Putamen (tissue), 1 donor: ENCODE measurements at regions not wholly inside any gene's neighbourhood (a gene's known extent, or its start where the extent isn't known, plus 50 kb on each side); places are given as distances from the start of the nearest gene placed in this dataset.
"Not testable (repeated sequence)": the region's sequence is repeated elsewhere in the genome, so short reads cannot be mapped to it uniquely, and the experiment has no call there.

Experiments used
- DNase-seq: peaks from one replicate; pipeline ENCODE4 v3.0.0-alpha.2; 2016; ENCODE audit warnings: low spot score

DNA sequence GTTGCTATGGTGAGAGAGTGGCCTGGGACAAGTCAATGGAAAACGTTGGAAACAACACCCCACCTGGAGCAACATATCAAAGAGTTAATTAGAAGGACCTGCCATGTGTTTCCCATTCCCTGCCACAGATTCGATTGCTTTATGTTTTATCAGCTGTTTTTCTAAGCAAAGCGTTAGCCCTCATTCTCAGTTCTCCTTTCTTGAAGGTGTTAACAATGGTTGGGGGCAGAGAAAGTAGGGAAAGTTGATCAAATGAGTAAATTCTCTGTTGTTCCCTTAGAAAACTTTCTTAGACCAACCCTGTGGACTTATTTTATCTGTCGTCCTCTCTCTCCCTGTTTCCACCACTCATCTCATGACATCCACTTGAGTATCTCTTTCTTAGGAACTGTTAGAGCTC lies 102.5 kb downstream of the ADAMTS15 start:
- no peak for DNase-seq

DNA sequence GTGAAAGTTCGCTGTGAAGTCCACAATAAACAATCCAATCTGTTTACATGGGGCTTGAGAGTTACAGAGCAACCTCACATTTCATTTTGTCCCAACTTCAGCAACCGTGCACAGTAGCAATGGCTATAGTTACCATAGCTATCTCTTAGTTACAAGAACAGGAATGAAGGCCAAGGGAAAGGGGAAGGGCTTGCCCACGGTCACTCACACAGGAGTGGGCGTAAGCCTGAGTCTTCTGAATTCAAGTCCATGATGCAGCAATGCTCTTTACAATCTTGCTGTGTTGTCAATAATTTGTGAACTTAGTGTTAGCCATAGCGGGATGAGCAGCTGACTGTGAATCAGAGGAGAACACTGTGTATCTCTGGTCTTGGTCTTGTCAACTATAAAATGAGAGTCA lies 102.9 kb downstream of the ADAMTS15 start:
- no peak for DNase-seq

DNA sequence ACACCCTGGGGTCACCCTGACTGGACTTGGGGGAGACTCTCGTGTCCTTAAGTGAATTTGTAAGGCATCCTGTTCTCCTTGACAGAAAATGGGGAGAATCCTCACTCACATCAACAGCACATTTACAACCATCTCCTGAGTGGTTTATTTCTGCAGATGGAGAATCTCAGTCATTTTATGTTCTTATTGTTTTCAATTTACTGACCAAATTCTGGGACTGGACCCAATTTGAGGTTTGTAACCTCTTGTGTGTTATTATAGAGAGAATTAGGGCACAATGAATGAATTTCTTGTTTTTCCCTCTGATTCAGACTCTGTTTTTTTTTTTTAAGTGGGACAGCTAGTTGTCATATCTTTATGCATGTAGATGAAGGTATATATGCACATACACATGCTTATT lies 104.9 kb downstream of the ADAMTS15 start:
- DNase-seq = no peak

DNA sequence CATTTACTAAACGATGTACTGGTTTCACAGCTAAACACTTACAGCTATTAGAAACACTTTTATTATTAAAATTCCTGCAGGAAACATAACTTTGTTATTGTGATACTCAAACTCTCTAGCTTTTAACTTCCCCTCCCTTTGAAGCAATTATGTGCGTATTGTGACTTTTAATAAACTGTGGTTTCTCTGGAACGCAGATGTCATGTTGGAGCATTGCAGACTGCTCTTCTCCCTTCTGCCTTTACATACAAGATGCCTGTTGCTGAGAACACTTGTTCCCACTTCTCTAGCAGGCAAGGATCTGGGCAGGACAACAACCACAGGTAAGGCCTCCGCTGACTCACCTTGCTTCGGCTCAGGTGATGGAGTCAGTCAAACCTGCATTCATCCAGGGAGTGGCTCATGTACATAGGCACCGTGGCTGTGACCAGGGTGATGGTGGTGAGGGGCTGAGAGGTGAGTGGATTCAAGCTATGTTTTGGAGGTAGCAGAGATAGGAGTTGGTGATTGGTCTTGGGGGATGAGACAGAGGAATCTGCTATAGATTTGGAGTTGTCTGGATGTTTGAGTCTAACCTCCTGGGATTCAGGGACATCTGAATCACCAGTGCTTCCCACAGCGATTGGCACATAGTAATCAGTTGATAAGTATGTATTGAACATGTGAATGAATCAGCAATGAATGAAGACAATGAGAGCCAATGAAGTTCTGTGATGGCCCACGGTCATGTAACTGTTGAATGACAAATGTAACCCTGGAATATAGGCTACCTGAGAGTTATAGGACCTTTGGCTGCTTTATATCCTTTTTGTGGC lies 106.0 kb downstream of the ADAMTS15 start:
- DNase-seq = no peak

DNA sequence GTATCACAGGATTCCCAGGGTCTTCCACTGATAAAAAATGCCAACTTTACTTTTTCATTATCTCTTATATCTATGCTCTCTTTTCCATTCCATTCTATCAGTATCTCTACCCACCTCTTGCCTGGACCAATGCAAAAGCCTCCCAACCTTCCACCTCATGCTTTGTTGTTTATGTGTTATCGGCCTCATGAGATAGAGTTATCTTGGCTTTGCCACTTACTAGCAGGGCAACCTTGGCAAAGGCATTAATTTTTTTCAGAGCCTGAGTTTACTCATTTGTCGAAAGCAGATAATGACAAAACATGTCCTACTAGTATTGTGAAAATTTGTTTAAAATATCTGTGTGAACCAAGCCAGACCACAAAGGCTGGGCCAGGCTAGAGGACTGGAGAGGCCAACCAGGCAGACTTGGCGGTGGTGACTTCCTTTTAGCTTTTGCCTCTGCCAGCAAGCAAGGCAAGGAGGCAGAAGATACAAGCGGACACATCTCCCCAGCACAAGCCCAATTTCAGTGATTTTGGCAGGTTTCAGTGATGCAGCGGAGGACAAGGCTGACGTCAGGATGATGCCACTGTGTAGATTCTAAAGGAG lies 106.9 kb downstream of the ADAMTS15 start:
- no peak for DNase-seq

DNA sequence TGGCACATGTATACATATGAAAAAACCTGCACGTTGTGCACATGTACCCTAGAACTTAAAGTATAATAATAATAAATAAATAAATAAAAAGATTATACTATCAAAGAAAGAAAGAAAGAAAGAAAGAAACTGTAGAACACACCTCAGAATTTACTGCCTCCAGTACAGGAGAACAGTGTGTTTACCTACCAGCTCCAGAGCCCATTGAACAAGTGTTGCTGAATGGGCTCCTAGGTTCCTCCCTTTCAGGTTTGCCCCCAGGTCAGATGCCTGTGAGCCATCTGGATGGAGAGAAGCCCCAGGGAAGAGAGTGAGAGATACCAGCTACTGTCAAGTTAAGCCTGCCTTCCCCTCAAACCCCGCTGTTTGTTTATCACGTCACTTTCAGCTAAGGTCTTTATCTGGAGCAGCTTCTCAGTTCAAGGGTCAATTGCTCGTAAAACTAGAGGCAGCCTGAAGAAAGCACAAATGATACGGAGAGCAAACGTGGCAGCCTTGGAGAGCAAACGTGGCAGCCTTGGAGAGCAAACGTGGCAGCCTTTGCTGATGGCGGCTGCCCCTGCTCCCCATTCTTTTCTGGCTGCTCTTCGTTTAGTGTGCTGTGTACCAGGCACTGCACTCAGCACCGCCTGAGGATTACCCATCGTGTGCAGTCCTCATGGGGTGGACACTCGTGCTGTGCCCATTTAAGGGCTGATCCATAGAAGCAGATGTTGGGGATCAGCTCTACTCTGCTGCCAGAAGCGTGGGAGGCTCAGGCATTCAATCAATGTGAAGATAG lies 111.7 kb downstream of the ADAMTS15 start:
- DNase-seq = no peak

DNA sequence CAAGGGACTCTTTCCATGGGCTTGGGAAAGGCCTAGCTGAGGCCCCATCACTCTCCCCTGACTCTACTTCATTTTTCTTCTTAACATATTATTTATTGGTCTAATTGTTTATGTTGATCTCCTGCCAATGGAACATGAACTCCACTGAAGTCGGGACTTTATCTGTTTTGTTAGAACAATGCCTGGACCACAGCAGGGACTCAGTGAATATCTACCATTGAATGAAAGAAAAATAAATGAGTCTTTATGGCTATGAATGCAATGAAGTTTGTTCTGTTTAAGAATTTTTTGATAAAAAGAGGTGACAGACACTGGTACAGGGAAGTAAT lies 112.3 kb downstream of the ADAMTS15 start:
- no peak for DNase-seq

DNA sequence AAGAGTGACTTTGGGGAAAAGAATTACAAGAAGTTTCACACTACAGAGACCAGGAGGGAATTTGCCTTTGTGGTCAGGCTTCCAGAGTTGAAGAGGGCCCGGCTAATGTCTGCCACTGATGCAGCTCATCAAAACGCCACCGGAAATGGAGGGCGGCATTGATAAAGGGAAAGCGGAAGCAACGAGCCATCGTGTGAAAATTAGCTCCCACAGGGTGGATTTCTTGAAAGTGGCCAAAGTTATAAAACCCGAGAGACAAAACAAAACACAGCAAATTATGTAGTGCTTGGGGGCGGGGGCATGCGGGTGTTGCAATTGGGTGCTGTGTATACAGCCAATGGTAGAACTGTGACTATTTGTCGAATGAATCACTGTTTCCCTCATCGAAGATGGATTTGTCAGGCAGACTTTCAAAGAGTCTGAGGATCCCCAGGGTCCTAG lies 113.0 kb downstream of the ADAMTS15 start:
- DNase-seq = no peak

DNA sequence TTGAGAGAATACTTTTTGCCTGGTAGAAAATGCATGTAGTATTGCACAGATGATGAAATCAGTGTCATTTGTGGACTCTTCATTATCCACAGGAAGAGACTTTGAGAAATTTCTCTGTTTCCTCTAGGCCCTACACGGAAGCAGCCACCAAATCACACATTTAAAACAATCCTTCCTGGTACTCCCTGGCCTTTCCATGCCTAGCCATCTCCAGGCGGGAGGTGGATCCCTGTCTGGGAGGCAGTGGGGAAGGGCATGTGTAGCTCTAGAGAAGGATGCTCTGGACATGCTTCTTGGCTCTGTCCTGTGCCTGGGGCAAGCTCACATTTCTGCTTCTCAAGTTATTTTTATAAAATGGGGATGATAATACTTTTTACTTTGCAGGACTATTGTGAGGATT lies 114.1 kb downstream of the ADAMTS15 start:
- DNase-seq = no peak

DNA sequence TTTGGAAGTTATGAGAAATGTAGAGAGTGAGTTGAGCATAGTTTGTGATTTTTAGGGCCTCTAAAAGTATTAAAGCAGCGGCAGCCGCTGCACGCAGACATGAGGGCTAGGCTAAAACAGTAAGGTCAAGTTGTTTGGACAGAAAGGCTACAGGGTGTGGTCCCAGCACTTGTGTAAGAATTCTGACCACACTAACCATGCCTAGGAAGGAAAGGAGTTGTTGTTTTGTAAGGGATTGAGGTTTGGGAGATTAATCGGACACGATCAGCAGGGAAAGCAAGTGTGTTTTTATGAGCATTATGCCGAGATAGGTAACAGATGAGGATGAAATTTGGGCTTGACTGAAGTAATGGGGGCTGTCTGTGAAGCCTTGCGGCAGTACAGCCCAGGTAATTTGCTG lies 117.9 kb downstream of the ADAMTS15 start:
- DNase-seq = not testable (repeated sequence)

DNA sequence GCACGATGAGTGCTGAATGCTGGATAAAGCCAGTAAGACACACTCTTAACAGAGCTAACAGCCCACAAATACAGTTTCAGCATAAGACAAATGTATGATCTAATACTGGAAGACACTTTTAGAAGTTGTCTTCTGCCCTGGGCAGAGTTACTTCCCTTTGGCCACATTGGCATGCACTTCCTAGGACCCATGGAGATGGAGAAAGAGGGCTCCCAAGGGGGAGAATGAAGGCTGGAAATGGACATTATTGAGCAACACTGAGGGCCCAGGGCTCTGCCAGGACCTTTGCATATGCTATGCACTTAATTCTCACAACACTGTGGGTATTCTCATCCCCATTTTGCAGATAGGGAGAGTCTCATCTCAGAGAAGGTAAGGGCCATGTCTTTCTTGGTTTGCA lies 123.1 kb downstream of the ADAMTS15 start:
- no peak for DNase-seq

DNA sequence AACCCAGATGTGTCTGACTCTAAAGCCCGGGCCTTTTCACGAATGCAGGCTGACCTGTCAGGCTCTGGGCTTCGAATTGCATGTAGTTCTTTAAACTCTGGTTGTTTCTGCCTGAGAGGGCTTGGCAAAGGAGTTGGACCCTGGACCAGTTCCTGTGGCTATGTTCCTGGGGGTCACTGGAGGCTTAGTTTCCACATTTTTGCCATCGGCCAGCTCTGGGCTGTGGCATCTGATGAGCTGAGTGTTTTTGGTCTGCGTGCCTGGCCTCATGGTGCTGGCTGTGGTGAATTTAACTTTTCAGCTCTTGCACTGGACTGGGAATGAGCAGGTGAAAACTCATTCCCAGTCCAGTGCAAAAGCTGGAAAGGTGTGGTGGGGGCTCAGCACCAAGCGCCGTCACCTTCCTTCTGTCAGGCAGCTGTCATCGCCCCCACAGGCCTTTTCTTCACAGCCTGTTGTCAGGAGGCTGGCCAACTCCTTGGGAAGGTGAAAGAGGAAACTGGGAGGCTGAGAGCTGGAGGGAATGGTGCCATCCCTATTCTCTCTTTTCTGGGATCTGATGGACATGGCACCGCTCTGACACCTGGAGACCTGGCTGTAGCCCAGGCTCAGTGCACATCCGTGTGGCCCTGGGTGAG lies 123.6 kb downstream of the ADAMTS15 start:
- no peak for DNase-seq

DNA sequence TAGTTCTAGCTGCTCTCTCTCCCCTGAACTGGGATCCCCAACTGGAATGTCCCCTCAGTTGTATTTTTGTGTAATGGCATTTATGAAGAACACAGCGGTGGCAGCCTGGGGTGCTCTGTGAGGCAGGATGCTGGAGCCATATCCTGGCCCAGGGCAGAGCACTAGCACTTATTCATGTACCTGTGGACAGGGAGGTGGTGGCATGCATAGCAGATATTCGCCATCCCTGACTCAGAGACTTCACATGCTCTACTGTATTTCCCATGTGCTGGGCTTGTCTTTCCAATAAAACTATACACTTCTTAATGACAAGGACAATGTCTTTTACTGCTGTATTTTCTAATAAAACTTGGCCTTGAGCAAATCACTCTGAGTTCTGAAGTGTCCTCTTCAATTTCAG lies 125.3 kb downstream of the ADAMTS15 start:
- DNase-seq = no peak

DNA sequence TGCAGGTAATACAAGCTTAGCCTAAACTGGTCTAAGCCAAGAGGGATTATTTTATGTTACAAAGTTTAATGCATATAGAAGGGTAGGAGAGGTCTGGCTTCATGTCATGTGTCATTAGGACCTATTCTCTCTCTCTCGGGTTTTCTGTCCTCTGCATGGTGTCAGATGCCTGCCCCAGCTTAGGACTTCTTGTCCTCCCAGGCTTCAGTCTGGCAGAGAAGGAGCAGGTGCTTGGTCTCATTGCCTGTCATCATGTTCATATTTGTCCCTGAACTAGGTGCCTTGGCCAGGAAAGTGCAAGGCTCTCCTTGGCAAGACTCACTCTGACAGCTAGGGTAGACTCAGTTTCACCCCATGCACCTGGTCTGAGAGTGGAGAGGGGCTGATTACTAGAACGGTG lies 126.3 kb downstream of the ADAMTS15 start:
- DNase-seq = no peak

DNA sequence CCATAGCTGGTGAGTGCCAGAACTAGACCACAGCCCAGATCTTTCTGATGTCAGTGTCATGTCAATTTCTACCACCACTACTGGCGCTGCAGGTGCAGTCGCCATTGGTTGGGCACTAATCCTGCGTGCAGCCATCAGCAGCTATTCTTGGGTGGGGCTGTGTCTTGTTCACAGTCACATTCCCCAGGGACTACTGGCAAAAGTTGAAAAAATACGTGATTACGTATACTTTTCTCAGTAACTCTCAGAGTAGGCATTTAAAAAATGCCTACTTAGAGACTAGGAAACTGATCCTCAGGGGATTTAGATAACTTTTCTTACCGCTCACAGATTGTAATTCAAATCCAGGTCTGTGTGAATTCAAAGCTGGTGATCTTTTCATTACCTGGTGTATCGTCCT lies 127.7 kb downstream of the ADAMTS15 start:
- DNase-seq = no peak

DNA sequence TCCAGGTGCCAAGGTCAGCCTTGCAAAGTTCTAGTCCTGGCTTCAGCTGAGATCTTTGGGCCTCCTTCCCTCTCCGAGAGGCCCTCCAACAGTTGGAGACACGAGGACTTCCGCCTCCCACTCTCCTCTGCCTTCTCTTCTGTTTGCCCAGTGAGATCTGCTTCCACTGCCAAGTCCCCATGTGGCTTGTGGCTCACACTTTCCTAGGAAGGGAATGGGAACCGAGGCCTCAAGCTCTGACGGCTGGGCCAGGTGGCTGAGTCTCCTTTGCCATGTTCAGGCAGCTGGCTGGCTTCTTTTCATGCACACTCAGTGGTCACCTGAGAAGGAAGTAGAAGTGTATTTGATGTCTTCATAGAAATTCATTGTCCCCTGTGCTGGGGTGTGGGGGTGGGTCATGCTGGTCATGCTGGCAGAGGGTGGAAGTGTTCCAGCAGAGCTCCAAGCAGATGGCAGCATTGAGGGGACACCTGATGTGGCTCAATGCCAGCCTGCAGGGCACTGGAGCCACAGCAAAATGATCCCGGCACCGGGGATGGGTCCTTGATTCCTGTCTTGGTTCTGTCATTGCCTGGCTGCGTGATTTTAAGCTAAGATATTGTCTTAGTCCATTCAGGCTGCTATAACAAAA lies 130.4 kb downstream of the ADAMTS15 start:
- no peak for DNase-seq

DNA sequence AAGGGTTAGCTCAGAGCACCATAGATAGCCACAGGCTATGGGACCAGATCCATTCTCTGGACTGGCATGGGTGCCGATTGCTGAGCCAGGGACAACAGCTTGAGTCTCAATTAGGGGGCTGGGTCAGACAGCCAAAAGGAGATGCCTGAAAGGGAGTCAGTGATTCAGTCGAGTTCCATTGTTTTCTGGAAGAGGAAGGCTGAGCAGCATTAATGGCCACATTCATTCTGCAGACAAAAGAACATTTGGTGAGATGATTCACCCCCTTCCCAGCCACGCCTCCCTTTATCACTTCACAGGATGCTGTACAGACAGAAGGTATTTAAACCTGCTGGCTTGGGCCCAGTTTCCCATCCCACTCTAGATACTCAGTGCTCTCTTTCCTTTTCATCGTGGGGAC lies 131.9 kb downstream of the ADAMTS15 start:
- DNase-seq = peak; percentile 90

DNA sequence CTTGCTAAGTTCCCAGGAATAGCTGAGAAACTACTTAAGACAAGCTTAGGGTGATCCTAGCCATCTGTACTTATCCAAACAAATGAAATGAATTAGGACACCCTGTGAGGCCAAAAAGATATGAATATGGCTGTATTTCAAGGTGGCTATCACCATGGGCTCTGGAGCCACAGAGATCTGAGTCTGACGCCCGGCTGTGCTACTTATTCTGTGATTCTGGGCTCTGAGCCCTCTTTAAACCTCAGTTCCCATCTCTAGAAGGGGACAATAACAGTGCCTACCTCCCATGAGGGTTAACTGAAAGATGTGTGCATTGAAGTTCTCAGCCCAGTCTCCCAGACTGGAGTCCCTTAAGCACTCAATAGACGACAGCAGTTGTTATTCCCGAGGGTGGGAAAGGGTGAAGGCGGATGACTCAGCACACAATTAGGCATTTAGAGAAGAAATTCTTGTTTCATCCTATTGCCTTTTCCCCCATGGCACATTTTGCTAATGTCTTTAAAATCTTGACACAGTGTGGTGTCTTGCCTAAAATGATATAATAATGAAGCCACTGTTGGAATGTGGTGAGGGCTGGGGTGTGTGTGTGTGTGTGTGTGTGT lies 132.5 kb downstream of the ADAMTS15 start:
- peak; percentile 58 for DNase-seq

DNA sequence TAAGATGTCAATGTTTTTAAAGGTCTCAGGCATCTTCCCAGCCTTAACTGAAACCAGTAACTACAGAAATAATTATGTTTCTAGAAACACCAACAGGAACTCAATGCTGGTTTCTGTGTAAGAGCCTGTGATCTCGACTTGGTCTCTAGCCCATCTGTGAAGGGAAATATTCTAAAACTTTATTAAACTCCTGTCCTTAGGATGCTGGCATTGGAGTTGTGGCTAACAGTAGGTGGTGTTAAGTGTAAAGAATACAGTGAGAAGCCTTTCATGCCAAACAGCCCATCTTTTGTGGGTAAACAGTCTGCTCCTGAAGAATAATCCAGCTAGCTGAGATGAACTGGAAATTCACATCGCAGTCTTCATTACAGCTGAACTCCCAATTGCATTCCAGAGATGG lies 133.2 kb downstream of the ADAMTS15 start:
- no peak for DNase-seq

DNA sequence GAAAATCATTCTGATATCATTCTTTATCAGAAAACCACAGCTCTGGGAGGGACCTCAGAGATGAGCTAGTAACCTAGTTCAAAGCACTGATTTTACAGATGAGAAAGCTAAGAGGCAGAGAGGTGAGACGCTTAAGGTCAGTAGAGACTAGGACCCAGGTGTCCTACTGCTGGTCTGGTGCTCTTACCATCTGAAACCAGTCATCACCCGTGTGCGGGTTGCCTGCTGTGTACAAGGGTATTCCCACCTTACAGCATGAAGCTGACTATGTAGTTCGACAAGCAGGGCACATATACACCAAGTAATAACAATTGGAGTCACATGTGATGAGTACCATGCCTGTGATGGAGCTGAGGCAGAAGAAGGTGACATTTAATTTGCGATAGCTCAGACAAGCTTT lies 133.7 kb downstream of the ADAMTS15 start:
- DNase-seq = no peak

DNA sequence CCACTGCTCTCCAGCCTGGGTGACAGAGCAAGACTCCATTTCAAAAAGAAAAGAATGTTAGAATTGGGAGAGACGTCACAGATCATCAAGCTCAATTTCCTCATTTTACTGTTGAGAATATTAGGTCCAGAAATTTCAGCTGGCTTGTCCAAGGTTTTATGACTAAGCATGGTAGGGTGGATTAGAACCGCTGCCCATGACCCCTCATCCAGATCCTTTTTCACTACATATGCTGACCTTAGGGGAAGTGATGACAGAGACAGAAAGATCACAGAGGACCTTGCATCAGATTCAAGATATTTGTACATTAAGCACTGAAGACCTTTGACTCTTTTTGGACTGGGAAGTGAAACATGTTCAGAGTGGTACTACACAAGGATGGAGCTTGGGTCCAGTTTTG lies 134.5 kb downstream of the ADAMTS15 start:
- no peak for DNase-seq

DNA sequence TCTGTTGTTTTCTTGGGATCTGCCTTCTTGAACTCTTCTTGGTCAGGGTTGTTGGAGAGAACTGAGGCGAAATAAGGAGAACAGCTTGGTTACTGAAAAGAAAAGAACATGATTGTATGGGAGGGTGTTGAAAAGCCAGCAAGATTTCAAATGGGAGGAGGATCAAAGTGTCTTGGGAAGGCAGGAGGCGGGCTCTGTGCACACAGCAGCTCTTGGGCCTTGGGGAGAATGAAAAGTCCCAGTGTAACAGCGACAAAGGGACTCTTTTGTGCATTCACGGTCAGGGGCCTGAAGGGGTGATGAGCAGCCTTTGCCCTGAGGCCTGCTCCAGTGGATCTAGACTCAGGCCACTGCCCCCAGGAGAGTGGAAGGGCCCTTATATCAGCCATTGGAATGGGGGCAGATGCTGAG lies 135.4 kb downstream of the ADAMTS15 start:
- DNase-seq = peak; percentile 83
